ENCODE measurements at regions not wholly inside any gene's neighbourhood (a gene's known extent, or its start where the extent isn't known, plus 50 kb on each side); places are given as distances from the start of the nearest gene placed in this dataset.

GRCh38 chr10:59104186-59104585, 72.3 kb upstream of the PHYHIPL start:
- H3K4me3 ChIP-seq (ENCODE audit: low read depth, poor library complexity, severe bottlenecking), result no peak overlapping the region
- DNase-seq (ENCODE audit: low spot score in 2 of 2), result no peak
- intact Hi-C loops (cut with DNase I; ENCODE audit: low total_unique reads), result no loop called here

GRCh38 chr10:59106441-59106840, 70.0 kb upstream of the PHYHIPL start:
- no peak for TF ChIP-seq POLR2A (IDR thresholded peaks at IDR 0.05)
- TF ChIP-seq, protein P1, sequence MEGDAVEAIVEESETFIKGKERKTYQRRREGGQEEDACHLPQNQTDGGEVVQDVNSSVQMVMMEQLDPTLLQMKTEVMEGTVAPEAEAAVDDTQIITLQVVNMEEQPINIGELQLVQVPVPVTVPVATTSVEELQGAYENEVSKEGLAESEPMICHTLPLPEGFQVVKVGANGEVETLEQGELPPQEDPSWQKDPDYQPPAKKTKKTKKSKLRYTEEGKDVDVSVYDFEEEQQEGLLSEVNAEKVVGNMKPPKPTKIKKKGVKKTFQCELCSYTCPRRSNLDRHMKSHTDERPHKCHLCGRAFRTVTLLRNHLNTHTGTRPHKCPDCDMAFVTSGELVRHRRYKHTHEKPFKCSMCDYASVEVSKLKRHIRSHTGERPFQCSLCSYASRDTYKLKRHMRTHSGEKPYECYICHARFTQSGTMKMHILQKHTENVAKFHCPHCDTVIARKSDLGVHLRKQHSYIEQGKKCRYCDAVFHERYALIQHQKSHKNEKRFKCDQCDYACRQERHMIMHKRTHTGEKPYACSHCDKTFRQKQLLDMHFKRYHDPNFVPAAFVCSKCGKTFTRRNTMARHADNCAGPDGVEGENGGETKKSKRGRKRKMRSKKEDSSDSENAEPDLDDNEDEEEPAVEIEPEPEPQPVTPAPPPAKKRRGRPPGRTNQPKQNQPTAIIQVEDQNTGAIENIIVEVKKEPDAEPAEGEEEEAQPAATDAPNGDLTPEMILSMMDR (IDR thresholded peaks at IDR 0.05), result no peak
- 95% methylated on average over 1 of the region's 1 CpG for WGBS, 2 donors
- intact Hi-C loops (cut with DNase I; ENCODE audit: low total_unique reads), result no loop called here
- no peak for DNase-seq (ENCODE audit: low spot score in 2 of 2)
- H3K4me3 ChIP-seq (ENCODE audit: low read depth, poor library complexity, severe bottlenecking), result no peak overlapping the region

More at GRCh38 chr10:59104186-59104585, 72.3 kb upstream of the PHYHIPL start:
- no peak for TF ChIP-seq POLR2A (IDR thresholded peaks at IDR 0.05)
- WGBS, 2 donors, result 88 to 92% methylated on average over 4 of the region's 4 CpGs

DNA sequence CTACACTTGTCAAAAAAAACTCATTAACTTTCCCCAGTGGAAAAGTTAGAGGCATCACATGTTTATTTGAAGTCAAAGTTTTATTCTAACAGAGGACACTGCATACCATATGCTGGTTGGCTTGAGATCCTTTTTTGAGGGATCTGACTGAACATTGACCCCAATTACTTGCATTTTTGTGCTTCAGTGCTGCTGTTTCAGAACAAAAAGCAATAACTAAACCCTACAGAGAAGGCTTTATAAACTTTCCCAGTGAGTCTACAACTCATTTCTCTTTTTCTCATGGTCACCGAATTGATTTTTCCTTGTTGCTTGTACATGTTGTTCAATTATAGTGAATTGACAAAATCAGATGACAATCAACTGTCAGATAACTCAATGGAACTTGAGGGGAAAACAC, 69.3 kb upstream of the PHYHIPL start:
- no peak for DNase-seq (ENCODE audit: low spot score in 2 of 2)
- intact Hi-C loops (cut with DNase I; ENCODE audit: low total_unique reads), result no loop called here
- no peak for TF ChIP-seq POLR2A (IDR thresholded peaks at IDR 0.05)
- TF ChIP-seq, protein P1 (IDR thresholded peaks at IDR 0.05), result no peak
- 83 to 89% methylated on average over 1 of the region's 1 CpG for WGBS, 2 donors
- H3K4me3 ChIP-seq (ENCODE audit: low read depth, poor library complexity, severe bottlenecking), result no peak overlapping the region

DNA sequence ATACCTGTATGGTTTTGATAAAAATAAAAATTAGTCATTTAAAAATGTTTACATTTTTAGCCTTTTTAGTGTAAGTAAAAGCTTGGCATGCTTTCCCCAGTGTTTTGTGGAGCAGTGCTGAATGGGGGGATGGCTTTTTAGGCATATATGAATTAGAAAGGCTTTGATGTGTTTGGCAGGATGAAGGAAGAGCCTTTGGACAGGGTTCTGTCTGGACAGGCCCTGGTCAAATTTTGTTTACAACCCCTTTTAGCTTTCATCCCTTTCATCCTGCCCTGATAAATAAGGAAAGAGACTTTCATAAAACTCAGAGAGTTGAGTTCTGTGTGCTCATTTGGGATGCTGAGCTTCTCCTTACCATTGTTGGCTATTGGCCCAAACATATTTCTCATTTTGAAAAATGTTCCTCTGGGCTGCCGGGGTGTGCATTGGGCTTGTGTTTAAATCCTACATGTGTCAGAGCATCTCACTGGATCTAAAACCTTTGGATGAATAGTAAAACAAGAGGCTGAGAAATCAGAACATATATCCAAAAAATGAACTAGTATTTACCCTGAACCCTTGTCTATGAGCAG, 68.1 kb upstream of the PHYHIPL start:
- no peak overlapping the region for H3K4me3 ChIP-seq (ENCODE audit: low read depth, poor library complexity, severe bottlenecking)
- no peak for DNase-seq (ENCODE audit: low spot score in 2 of 2)
- whole genome bisulfite sequencing, 2 donors, result 59 to 68% methylated on average over 1 of the region's 1 CpG
- intact Hi-C loops (cut with DNase I; ENCODE audit: low total_unique reads), result no loop called here
- no peak for TF ChIP-seq POLR2A (IDR thresholded peaks at IDR 0.05)
- TF ChIP-seq, protein P1 (IDR thresholded peaks at IDR 0.05), result no peak

DNA sequence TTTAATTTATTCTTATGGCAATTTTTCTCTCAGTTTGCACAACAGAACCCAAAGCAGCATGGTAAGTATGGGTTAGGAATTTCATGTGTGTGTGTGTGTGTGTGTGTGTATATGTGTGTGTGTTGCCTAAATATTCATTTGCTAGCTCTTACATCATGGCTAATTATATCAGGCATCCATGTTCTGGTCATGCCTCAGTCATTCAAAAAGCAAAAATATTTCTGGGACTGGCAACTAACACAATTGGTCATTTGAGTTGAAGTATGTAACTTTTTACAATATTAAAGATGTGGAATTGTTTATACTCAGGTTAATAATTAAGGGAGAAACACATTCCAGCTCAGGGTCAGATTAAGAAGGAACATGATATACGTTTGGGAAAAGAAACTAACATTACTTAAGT, 67.6 kb upstream of the PHYHIPL start:
- no peak for DNase-seq (ENCODE audit: low spot score in 2 of 2)
- intact Hi-C loops (cut with DNase I; ENCODE audit: low total_unique reads), result no loop called here
- H3K4me3 ChIP-seq (ENCODE audit: low read depth, poor library complexity, severe bottlenecking), result no peak overlapping the region
- TF ChIP-seq, protein P1 (IDR thresholded peaks at IDR 0.05), result no peak
- no peak for TF ChIP-seq POLR2A (IDR thresholded peaks at IDR 0.05)
- 60 to 68% methylated on average over 1 of the region's 1 CpG for WGBS, 2 donors

GRCh38 chr10:59109826-59110225, 66.6 kb upstream of the PHYHIPL start:
- intact Hi-C loops (cut with DNase I; ENCODE audit: low total_unique reads), result no loop called here
- 33 to 34% methylated on average over 2 of the region's 2 CpGs for WGBS, 2 donors
- DNase-seq (ENCODE audit: low spot score in 2 of 2), result no peak
- H3K4me3 ChIP-seq (ENCODE audit: low read depth, poor library complexity, severe bottlenecking), result no peak overlapping the region
- TF ChIP-seq, protein P1 (IDR thresholded peaks at IDR 0.05), result no peak
- no peak for TF ChIP-seq POLR2A (IDR thresholded peaks at IDR 0.05)
